NOMO-1 treated with dmso at 0.1 percent for 144 hours (cell line): ENCODE measurements at regions not wholly inside any gene's neighbourhood (a gene's known extent, or its start where the extent isn't known, plus 50 kb on each side); places are given as distances from the start of the nearest gene placed in this dataset.
"Not testable (repeated sequence)": the region's sequence is repeated elsewhere in the genome, so short reads cannot be mapped to it uniquely, and the experiment has no call there.

Experiments
- DNase-seq: peaks from one replicate; lab custom pipeline; 2025; ENCODE audit not compliant: unreplicated experiment; lab: John Stamatoyannopoulos, UW

GRCh38 chr13:83150616-83151307, 731.5 kb downstream of the SLITRK1 start:
- DNase-seq = no peak

DNA sequence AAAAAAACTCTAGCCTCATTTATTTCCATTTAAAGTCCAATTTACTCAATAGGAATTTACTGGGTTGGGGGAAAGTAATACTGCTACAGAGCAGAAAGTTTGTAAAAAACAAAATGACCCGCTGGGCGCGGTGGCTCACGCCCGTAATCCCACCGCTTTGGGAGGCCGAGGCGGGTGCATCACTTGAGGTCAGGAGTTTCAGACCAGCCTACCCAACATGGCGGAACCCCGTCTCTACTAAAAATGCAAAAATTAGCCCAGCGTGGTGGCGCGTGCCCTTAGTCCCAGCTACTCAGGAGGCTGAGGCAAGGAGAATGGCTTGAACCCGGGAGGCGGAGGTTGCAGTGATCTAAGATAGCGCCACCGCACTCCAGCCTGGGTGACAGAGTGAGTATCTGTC, 745.6 kb downstream of the SLITRK1 start:
- DNase-seq = no peak

DNA sequence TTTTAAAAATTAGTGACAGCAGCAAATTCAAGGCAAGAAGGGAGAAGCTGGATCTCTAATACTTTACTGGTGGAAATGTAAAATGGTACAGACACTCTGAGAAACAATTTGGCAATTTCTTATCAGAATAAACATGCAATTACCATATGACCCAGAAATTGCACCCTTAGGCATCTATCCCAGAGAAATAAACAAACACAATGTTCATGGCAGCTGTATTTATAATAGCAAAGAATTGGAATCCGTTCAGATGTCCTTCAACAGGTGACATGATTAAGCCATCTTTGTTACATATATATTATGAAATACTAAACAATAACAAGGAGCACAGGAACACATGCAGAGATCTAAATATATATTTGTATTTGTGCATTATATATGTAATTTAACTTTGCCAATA, 756.5 kb downstream of the SLITRK1 start:
- DNase-seq = no peak

DNA sequence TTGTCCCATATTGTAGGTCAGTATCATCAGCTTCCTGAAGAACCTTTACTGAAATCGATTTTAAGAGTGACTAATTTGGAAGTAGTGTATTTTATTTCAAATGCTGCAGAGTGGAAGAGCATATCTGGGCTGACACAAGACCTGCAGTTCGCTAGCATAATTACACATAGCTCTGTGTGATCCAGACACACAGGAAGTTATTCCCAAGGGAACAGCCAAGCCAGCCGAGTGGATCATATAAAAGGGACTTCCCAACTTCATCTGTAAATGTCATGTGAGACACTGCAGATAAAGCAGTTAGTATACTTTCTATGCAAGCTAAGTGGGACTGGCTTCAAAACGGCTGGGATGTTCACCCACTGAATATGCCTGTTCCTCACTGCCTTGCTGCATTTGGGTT, 760.4 kb downstream of the SLITRK1 start:
- DNase-seq = no peak

DNA sequence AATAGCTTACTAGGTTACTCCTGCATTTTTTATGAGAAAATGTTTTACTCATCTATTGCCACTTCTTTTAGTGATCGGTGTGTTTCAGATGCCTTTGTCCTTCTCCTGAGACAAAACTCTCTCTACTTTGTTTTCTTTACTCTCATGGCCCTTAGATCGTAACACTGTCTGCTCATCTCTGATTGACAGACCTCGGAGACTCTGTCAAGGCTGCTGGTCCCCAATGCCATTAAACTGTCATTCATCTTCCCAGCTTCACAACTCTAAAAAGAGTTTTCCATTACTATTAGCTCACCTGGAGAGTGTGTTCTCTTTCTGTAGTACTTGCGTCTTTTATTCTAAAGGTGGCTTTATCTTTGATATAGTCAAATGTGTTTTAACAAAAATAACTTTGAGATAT, 765.2 kb downstream of the SLITRK1 start:
- no peak for DNase-seq

GRCh38 chr13:83101574-83102247, 780.6 kb downstream of the SLITRK1 start:
- DNase-seq = not testable (repeated sequence)

GRCh38 chr13:83100237-83100636, 782.0 kb downstream of the SLITRK1 start:
- no peak for DNase-seq

DNA sequence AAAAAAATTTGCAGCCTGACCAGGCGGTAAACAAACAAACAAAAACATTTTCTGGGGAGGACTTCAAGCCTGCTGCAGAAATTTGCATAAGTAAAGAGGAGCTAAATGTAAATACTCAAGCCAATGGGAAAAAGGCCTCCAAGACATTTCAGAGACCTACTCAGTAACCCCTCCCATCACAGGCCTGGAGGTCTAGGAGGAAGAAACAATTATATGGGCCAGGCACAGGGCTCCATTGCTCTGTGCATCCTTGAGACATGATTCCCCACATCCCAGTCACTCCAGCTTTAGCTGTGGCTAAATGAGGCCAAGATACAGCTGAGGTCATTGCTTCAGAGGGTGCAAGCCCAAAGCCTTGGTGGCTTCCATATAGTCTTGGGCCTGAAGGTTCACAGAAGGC, 793.4 kb downstream of the SLITRK1 start:
- DNase-seq = no peak

DNA sequence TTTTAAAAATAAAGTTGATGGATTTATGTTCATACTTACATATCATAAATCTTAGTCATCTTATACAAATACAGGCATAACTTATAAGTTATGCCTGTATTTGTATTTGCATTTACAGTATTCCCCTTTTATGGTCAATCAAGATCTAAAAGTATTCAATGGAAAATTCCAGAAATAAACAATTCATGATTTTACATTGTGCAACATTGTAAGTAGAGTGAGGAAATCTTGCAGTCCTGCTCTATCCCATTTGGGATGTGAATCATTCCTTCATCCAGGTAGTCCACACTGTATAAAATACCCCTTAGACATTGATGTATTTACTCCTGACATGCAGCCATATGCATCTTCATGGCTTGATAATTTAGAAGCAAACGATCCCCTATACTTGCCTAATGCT, 795.3 kb downstream of the SLITRK1 start:
- no peak for DNase-seq

- no peak for DNase-seq
Observed at GRCh38 chr13:83086088-83086487, 796.2 kb downstream of the SLITRK1 start.

GRCh38 chr13:83085186-83085900, 796.9 kb downstream of the SLITRK1 start:
- no peak for DNase-seq

GRCh38 chr13:83077499-83077898, 804.8 kb downstream of the SLITRK1 start:
- no peak for DNase-seq

DNA sequence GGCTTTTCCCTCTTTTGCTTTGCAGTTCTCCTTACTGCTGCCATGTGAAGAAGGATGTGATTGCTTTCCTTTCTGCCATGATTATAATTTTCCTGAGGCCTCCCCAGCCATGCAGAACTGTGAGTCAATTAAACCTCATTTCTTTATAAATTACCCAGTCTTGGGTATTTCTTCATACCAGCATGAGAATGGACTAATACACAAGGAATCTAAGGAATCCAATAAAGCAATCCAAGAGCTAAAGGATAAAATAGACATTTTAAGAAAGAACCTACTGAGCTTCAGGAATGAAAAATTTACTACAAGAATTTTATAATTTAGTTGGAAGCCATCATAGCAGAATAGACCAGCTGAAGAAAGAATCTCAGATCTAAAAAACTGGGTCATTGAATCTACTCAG, 808.3 kb downstream of the SLITRK1 start:
- DNase-seq = not testable (repeated sequence)

DNA sequence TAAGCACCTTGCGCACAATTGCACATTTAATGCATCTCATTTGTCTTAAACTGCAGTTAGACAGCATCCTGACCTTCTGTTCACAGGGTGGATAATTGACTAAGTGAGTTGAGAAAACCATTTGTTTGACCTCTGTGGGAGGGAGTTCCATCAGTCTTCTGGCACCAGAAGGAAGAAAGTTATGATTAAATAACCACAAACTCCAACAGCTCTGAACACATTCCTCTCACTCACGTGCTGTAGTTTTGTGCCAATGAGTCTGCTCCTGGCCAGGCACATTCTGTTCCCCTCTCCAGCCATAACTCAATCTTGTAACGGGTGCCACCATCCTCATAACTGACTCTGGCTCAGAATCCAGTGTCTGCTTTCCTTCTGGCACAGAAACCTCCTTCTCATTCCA, 817.2 kb downstream of the SLITRK1 start:
- no peak for DNase-seq

DNA sequence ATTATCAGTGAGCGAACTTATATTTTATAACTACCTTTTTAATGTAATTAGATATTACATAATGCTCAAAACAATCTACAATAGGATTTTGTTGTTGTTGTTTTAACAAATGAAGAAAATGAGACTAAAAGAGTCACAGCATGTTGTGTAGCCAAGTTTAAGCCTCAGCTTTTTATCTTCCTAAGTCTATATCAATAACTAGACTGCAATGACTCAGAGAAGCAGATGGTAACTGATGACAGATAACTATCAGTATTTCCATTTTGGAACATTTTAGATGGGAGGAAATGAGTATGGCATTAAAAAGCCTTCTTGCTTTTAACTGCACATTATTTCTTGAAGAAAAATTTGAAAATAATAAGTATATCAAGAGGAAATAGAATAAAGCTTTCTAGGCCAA, 825.2 kb downstream of the SLITRK1 start:
- DNase-seq = no peak

- DNase-seq = no peak
Observed at GRCh38 chr13:83056269-83056668, 826.0 kb downstream of the SLITRK1 start.

- DNase-seq = no peak
Observed at GRCh38 chr13:83048419-83048818, 833.9 kb downstream of the SLITRK1 start.

DNA sequence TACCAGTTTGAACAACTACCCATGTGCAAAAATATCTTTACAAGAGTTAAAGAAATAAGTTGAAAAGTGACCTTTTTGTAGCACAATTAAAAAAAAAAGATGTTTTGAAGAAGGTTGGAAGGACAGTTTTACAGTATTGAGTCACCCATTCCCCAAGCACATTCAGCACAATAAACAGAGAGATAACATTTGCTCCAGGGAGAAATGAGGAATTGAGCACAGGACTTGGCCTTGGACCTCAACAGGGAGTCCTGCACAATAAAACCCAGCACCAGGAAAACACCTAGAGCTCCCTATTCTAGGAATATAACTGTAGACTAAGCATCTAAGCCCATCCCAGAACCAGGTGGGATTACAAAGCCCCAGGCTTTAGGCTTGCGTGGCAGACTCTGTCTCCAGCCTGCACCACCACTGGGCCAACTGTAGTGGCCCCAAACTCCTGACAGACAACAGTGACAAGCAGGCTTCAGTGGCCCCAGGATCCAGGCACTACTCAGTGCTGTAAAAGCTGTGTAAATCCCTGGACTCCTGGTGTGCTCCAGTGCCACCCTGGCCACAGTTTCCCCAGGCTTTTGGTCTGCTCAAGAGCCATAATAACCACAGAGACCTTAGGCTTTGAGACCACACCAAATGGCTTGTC, 857.2 kb downstream of the SLITRK1 start:
- DNase-seq = no peak

DNA sequence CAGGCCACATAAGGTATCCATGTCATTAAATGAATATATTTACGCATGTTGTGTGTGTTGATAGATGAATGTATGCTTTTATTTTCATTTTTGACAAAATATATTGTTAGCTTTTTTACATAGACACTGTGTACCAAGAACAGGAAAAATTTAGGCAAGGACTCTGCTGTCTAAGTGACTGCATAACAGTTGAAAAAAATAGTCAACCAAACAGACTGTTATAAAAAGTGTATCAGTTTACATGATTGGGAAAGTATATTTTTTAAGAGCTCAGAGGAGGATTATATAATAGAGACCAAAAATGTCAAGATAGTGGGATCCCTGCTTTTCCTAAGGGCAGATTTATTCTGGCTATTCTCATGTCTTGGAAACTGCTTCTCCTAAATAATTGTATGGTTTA, 858.0 kb downstream of the SLITRK1 start:
- no peak for DNase-seq

GRCh38 chr13:83019986-83020385, 862.3 kb downstream of the SLITRK1 start:
- DNase-seq = no peak

GRCh38 chr13:83009987-83010386, 872.3 kb downstream of the SLITRK1 start:
- no peak for DNase-seq
